IMR-90 (cell line): ENCODE measurements at regions not wholly inside any gene's neighbourhood (a gene's known extent, or its start where the extent isn't known, plus 50 kb on each side); places are given as distances from the start of the nearest gene placed in this dataset.

Experiments used
- BHLHE40 ChIP-seq: fragments of 150-350 bp; IDR thresholded peaks from 2 replicates; pipeline ENCODE4 v1.6.1; 2016; ENCODE audit warnings: mild to moderate bottlenecking, low read depth, low read length
- CTCF ChIP-seq: conservative IDR thresholded peaks from 2 replicates; pipeline ENCODE4 v1.5.1; 2012; ENCODE audit warnings: mild to moderate bottlenecking, low read depth, low read length, improper control_type of control experiment
- ELK1 ChIP-seq: fragments of 150-350 bp; IDR thresholded peaks from 2 replicates; pipeline ENCODE4 v1.6.1; 2016; ENCODE audit warnings: low read depth, mild to moderate bottlenecking, low read length, moderate library complexity, borderline replicate concordance
- MAFK ChIP-seq: IDR thresholded peaks from 2 replicates; pipeline ENCODE4 v1.6.1; 2012; ENCODE audit warnings: low read depth, low read length, improper control_type of control experiment
- POLR2A ChIP-seq: IDR thresholded peaks from 2 replicates; pipeline ENCODE4 v1.6.1; 2012; ENCODE audit warnings: mild to moderate bottlenecking, low read depth, low read length
- RAD21 ChIP-seq: IDR thresholded peaks from 2 replicates; pipeline ENCODE4 v1.6.1; 2012; ENCODE audit warnings: low read length, improper control_type of control experiment
- RCOR1 ChIP-seq: IDR thresholded peaks from 2 replicates; pipeline ENCODE4 v1.6.1; 2012; ENCODE audit warnings: mild to moderate bottlenecking, low read length, improper control_type of control experiment; ENCODE audit not compliant: insufficient replicate concordance
- USF2 ChIP-seq: fragments of 150-350 bp; IDR thresholded peaks from 2 replicates; pipeline ENCODE4 v1.6.1; 2017; ENCODE audit warnings: mild to moderate bottlenecking, antibody characterized with exemption, low read length, low read depth

- TF ChIP-seq POLR2A (no peak), RCOR1 (no peak), ELK1 (no peak), USF2 (no peak), CTCF (no peak), MAFK (no peak), BHLHE40 (no peak), RAD21 (no peak)
These were observed 209.3 kb upstream of the MAOA start for GRCh38 chrX:43446752-43447151.
